GM12891 (cell line): ENCODE measurements at regions not wholly inside any gene's neighbourhood (a gene's known extent, or its start where the extent isn't known, plus 50 kb on each side); places are given as distances from the start of the nearest gene placed in this dataset.

Experiments used
- POLR2A ChIP-seq: IDR thresholded peaks from 2 replicates; pipeline ENCODE4 v1.6.1; 2011; ENCODE audit warnings: low read depth, low read length, control low read depth
- POLR2AphosphoS5 ChIP-seq: IDR thresholded peaks from 2 replicates; pipeline ENCODE4 v1.6.1; 2011; ENCODE audit warnings: low read depth, low read length, control low read depth
- POU2F2 ChIP-seq: IDR thresholded peaks from 2 replicates; pipeline ENCODE4 v1.6.1; 2011; ENCODE audit warnings: low read depth, mild to moderate bottlenecking, control low read depth, low read length, moderate library complexity
- SPI1 ChIP-seq: IDR thresholded peaks from 2 replicates; pipeline ENCODE4 v1.6.1; 2011; ENCODE audit warnings: low read depth, low read length, control low read depth
- TAF1 ChIP-seq: IDR thresholded peaks from 2 replicates; pipeline ENCODE4 v1.6.1; 2011; ENCODE audit warnings: low read depth, low read length, control low read depth

DNA sequence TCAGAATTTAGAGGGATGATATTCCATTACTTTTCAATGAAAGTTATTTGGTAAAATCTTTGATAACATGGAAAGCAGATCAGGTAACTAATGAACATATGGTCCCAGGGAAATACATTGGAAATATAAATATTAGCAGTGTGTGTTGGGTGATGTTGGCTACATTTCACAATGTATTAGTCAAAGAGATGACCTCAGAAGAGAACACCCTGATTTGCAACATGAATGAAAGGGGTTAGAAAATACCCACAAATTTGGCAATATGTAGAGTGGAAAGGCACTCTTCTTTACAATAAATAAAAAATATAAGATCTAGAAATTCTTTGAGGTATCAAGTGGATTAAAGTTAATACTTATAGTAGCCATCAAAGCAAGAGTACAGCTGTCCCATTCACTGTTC is 606.7 kb downstream of the PSAT1 start:
- TF ChIP-seq SPI1 (no peak), POLR2A (no peak), POLR2AphosphoS5 (no peak), POU2F2 (no peak), TAF1 (no peak)
